K562 (cell line): ENCODE measurements at regions not wholly inside any gene's neighbourhood (a gene's known extent, or its start where the extent isn't known, plus 50 kb on each side); places are given as distances from the start of the nearest gene placed in this dataset.

Source experiments
- ARID2 ChIP-seq: fragments of 450-650 bp; IDR thresholded peaks from 2 replicates; pipeline ENCODE4 v1.6.1; 2017; ENCODE audit warnings: antibody characterized with exemption, mild to moderate bottlenecking
- CBX2 ChIP-seq: fragments of 200-600 bp; sonication (generic); IDR thresholded peaks from one replicate; pipeline ENCODE4 v1.6.1; 2012; ENCODE audit warnings: mild to moderate bottlenecking, low read length, inconsistent platforms; ENCODE audit not compliant: insufficient read depth, poor library complexity, severe bottlenecking
- CREBBP ChIP-seq: IDR thresholded peaks from one replicate; pipeline ENCODE4 v1.6.1; 2012; ENCODE audit warnings: low read depth, mild to moderate bottlenecking, control low read depth, inconsistent platforms, low read length
- HNRNPLL ChIP-seq: fragments of 200-400 bp; formaldehyde crosslinking; IDR thresholded peaks from 2 replicates; pipeline ENCODE4 v1.6.1; 2017; ENCODE audit warnings: low read length, low read depth, mild to moderate bottlenecking; ENCODE audit not compliant: poor library complexity, severe bottlenecking
- MIER1 ChIP-seq: fragments of 450-650 bp; IDR thresholded peaks from 2 replicates; pipeline ENCODE4 v1.6.1; 2016; ENCODE audit warnings: antibody characterized with exemption, mild to moderate bottlenecking, low read depth
- NCOR1 ChIP-seq: fragments of 450-650 bp; IDR thresholded peaks from 2 replicates; pipeline ENCODE4 v1.6.1; 2016; ENCODE audit warnings: mild to moderate bottlenecking, moderate library complexity
- NRF1 ChIP-seq, 2 experiments: fragments of 450-650 bp; IDR thresholded peaks in 1 of 2; conservative IDR thresholded peaks in 1 of 2; 2 replicates each; pipeline ENCODE4 v1.6.1; 2014; ENCODE audit warnings: mild to moderate bottlenecking in 2 of 2
- PTBP1 ChIP-seq: fragments of 200-400 bp; formaldehyde crosslinking; IDR thresholded peaks from 2 replicates; pipeline ENCODE4 v1.6.1; 2017; ENCODE audit warnings: low read depth, low read length
- RAD21 ChIP-seq, 2 experiments: fragments of 250-450 bp in 1 of 2; fragments of 450-650 bp in 1 of 2; sonication (Bioruptor Pico) in 1 of 2; formaldehyde crosslinking in 1 of 2; IDR thresholded peaks in 1 of 2; conservative IDR thresholded peaks in 1 of 2; 2 replicates each; pipeline versions ENCODE4 v1.4.0 to v1.8.0; 2020 to 2022; ENCODE audit warnings: mild to moderate bottlenecking in 2 of 2, moderate library complexity in 1 of 2
- RBM17 ChIP-seq: fragments of 200-400 bp; formaldehyde crosslinking; IDR thresholded peaks from 2 replicates; pipeline ENCODE4 v1.6.1; 2017; ENCODE audit warnings: low read depth, mild to moderate bottlenecking, low read length, borderline replicate concordance
- TAF7 ChIP-seq: fragments of 450-650 bp; IDR thresholded peaks from 2 replicates; pipeline ENCODE4 v1.6.1; 2016; ENCODE audit warnings: missing genetic modification characterization, missing compliant biosample characterization
- TSC22D4 ChIP-seq: fragments of 450-650 bp; IDR thresholded peaks from 2 replicates; pipeline ENCODE4 v1.6.1; 2016; ENCODE audit warnings: missing genetic modification characterization, missing biosample characterization, control low read depth
- ZBTB17 ChIP-seq: fragments of 450-650 bp; formaldehyde crosslinking; IDR thresholded peaks from 2 replicates; pipeline ENCODE4 v1.4.0; 2020; ENCODE audit warnings: mild to moderate bottlenecking
- ZNF280A ChIP-seq: fragments of 450-650 bp; IDR thresholded peaks from 2 replicates; pipeline ENCODE4 v1.6.1; 2018; ENCODE audit warnings: mild to moderate bottlenecking, low read depth; ENCODE audit not compliant: partially characterized antibody
- ZNF696 ChIP-seq: fragments of 250-450 bp; sonication (Bioruptor Pico); conservative IDR thresholded peaks from 2 replicates; pipeline ENCODE4 v1.4.0; 2020; ENCODE audit warnings: mild to moderate bottlenecking, moderate library complexity
- ZNF764 ChIP-seq: fragments of 250-450 bp; sonication (Bioruptor Pico); IDR thresholded peaks from 2 replicates; pipeline ENCODE4 v1.4.0; 2020; ENCODE audit warnings: low read depth, mild to moderate bottlenecking, moderate library complexity
- TF ChIP-seq, protein P1 (sequence below): fragments of 450-650 bp; formaldehyde crosslinking; IDR thresholded peaks from 2 replicates; pipeline ENCODE4 v1.4.0; 2020; ENCODE audit warnings: mild to moderate bottlenecking
- TF ChIP-seq, protein P2 (sequence below): sonication (generic); formaldehyde crosslinking; IDR thresholded peaks from 2 replicates; pipeline ENCODE4 v1.8.1; 2023; ENCODE audit warnings: mild to moderate bottlenecking, missing genetic modification reagents
- TF ChIP-seq, protein P3 (sequence below), 2 experiments: fragments of 450-650 bp; IDR thresholded peaks; 2 replicates each; pipeline ENCODE4 v1.6.1; 2018; ENCODE audit warnings: mild to moderate bottlenecking in 2 of 2, low read depth in 1 of 2; ENCODE audit not compliant: partially characterized antibody in 2 of 2

DNA sequence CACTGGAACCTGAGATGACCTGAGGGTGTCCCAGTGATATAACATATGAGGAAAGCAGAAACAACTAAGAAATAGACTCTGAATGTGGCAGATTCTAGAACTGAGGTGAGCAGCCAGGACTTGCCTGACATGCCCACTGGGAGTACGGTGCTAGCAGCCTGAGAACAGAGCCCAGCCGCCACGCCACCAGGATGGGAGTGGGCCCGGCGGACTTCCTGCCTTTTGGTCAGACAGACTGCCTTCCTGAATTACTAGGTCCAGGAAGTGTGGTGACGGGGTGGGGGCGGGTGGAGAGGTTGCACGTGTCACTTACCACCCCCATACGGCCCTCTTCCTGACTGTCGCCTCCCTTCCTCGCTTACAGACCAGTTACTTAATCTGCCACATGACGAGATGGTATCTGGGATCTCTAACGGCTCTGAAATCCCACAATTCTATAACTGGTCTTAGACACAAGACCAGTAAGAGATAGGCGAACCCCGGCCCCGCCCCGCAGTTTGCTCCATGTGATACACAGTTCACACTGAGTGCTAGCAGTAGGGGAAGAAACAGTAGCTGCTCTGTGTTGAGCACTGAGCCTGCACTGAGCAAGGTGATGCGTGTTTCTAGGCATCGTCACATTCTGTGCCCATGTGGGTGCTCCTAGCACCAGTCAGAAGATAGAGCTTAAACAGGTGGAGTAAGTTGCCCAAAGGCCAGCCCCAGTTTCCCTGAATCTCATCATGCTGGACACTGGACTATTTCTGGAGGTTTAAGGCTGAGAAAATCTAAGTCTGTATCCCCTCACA, 95.7 kb downstream of the CPN2 start (continued):
- TF ChIP-seq, protein P1, sequence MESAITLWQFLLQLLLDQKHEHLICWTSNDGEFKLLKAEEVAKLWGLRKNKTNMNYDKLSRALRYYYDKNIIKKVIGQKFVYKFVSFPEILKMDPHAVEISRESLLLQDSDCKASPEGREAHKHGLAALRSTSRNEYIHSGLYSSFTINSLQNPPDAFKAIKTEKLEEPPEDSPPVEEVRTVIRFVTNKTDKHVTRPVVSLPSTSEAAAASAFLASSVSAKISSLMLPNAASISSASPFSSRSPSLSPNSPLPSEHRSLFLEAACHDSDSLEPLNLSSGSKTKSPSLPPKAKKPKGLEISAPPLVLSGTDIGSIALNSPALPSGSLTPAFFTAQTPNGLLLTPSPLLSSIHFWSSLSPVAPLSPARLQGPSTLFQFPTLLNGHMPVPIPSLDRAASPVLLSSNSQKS = no peak
- TF ChIP-seq ZNF696 (CRISPR knock-in tag) = no peak
- TF ChIP-seq PTBP1 = no peak
- TF ChIP-seq ARID2 = no peak
- TF ChIP-seq, protein P2, sequence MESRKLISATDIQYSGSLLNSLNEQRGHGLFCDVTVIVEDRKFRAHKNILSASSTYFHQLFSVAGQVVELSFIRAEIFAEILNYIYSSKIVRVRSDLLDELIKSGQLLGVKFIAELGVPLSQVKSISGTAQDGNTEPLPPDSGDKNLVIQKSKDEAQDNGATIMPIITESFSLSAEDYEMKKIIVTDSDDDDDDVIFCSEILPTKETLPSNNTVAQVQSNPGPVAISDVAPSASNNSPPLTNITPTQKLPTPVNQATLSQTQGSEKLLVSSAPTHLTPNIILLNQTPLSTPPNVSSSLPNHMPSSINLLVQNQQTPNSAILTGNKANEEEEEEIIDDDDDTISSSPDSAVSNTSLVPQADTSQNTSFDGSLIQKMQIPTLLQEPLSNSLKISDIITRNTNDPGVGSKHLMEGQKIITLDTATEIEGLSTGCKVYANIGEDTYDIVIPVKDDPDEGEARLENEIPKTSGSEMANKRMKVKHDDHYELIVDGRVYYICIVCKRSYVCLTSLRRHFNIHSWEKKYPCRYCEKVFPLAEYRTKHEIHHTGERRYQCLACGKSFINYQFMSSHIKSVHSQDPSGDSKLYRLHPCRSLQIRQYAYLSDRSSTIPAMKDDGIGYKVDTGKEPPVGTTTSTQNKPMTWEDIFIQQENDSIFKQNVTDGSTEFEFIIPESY (CRISPR knock-in tag) = no peak
- TF ChIP-seq NRF1 (conservative IDR thresholded peaks at IDR 0.05 in 1 of 2, IDR thresholded peaks at IDR 0.05 in 1 of 2) = peak; percentile 42 to 62
- TF ChIP-seq CBX2 = no peak
- peak in 1 of 2 experiments; percentile 34; a peak in 3 of 4 replicates for TF ChIP-seq RAD21 (CRISPR knock-in tag; conservative IDR thresholded peaks at IDR 0.05 in 1 of 2, IDR thresholded peaks at IDR 0.05 in 1 of 2)
- TF ChIP-seq CREBBP = no peak
- no peak for TF ChIP-seq RBM17
- no peak; the same call in 1 of the 2 replicates for TF ChIP-seq ZBTB17
- no peak for TF ChIP-seq ZNF764
- no peak for TF ChIP-seq TSC22D4 (tag)
- no peak for TF ChIP-seq HNRNPLL
- no peak for TF ChIP-seq MIER1
- TF ChIP-seq ZNF280A = no peak
- peak; percentile 92 for TF ChIP-seq NCOR1
- TF ChIP-seq TAF7 (tag) = 0 out of 2 replicates have a peak, but pooled peaks have one; percentile 43
- TF ChIP-seq, protein P3, sequence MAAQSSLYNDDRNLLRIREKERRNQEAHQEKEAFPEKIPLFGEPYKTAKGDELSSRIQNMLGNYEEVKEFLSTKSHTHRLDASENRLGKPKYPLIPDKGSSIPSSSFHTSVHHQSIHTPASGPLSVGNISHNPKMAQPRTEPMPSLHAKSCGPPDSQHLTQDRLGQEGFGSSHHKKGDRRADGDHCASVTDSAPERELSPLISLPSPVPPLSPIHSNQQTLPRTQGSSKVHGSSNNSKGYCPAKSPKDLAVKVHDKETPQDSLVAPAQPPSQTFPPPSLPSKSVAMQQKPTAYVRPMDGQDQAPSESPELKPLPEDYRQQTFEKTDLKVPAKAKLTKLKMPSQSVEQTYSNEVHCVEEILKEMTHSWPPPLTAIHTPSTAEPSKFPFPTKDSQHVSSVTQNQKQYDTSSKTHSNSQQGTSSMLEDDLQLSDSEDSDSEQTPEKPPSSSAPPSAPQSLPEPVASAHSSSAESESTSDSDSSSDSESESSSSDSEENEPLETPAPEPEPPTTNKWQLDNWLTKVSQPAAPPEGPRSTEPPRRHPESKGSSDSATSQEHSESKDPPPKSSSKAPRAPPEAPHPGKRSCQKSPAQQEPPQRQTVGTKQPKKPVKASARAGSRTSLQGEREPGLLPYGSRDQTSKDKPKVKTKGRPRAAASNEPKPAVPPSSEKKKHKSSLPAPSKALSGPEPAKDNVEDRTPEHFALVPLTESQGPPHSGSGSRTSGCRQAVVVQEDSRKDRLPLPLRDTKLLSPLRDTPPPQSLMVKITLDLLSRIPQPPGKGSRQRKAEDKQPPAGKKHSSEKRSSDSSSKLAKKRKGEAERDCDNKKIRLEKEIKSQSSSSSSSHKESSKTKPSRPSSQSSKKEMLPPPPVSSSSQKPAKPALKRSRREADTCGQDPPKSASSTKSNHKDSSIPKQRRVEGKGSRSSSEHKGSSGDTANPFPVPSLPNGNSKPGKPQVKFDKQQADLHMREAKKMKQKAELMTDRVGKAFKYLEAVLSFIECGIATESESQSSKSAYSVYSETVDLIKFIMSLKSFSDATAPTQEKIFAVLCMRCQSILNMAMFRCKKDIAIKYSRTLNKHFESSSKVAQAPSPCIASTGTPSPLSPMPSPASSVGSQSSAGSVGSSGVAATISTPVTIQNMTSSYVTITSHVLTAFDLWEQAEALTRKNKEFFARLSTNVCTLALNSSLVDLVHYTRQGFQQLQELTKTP (IDR thresholded peaks at IDR 0.05; ENCODE audit: low read depth in 1 of 2, partially characterized antibody in 2 of 2) = peak in 1 of 2 experiments; percentile 90
